HFF-Myc (cell line): ENCODE measurements at regions not wholly inside any gene's neighbourhood (a gene's known extent, or its start where the extent isn't known, plus 50 kb on each side); places are given as distances from the start of the nearest gene placed in this dataset.

Experiments used
- DNase-seq: peaks from one replicate; pipeline ENCODE4 v3.0.0-alpha.2; 2011; ENCODE audit warnings: low read depth; ENCODE audit errors: extremely low read depth
- H3K4me3 ChIP-seq: replicated peaks from 2 replicates; pipeline ENCODE4 v1.5.1; 2011; ENCODE audit warnings: low read depth, mild to moderate bottlenecking, control low read depth, low read length
- TF ChIP-seq, protein P1 (sequence below): IDR thresholded peaks from 2 replicates; pipeline ENCODE4 v1.5.1; 2012; ENCODE audit warnings: mild to moderate bottlenecking, low read depth, low read length, control low read depth; ENCODE audit errors: missing control alignments

DNA sequence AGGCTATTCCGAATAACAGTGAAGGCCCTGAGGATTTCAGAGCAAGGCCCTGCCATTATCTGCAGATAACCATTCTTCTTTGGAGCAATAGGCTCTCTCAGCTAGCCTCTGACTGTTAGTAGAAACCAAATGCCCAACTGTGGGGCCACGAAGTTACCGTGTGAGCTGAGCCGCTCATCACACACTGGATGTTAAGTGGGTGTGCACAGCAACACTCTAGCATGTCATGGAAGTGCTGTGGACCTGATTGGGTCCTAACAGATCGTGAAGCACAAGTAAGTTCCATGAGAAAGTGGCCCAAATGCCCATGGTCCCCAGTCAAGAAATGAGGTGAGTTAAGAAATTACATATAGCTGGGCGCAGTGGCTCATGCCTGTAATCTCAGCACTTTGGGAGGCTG lies 190.4 kb downstream of the ALG10 start:
- TF ChIP-seq, protein P1, sequence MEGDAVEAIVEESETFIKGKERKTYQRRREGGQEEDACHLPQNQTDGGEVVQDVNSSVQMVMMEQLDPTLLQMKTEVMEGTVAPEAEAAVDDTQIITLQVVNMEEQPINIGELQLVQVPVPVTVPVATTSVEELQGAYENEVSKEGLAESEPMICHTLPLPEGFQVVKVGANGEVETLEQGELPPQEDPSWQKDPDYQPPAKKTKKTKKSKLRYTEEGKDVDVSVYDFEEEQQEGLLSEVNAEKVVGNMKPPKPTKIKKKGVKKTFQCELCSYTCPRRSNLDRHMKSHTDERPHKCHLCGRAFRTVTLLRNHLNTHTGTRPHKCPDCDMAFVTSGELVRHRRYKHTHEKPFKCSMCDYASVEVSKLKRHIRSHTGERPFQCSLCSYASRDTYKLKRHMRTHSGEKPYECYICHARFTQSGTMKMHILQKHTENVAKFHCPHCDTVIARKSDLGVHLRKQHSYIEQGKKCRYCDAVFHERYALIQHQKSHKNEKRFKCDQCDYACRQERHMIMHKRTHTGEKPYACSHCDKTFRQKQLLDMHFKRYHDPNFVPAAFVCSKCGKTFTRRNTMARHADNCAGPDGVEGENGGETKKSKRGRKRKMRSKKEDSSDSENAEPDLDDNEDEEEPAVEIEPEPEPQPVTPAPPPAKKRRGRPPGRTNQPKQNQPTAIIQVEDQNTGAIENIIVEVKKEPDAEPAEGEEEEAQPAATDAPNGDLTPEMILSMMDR = no peak
- H3K4me3 ChIP-seq = no peak overlapping the region
- DNase-seq = no peak

DNA sequence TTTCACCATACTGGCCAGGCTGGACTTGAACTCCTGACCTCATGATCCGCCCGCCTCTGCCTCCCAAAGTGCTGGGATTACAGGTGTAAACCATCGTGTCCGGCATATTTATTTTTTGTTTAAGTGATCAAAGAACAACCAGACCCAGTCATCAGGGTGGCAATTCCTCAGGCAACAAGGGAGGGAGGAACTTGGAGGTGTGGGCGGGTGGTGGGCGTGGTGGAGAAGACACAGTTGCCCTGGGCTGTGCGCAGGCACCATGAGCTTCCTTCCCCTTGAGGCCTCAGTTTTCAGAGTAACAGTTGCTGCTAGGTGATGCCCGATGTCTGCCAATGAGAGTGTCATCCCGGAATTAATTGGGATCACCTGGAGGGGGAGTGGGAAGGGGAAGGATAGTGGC lies 191.7 kb downstream of the ALG10 start:
- no peak overlapping the region for H3K4me3 ChIP-seq
- DNase-seq = no peak
- TF ChIP-seq, protein P1 = no peak

DNA sequence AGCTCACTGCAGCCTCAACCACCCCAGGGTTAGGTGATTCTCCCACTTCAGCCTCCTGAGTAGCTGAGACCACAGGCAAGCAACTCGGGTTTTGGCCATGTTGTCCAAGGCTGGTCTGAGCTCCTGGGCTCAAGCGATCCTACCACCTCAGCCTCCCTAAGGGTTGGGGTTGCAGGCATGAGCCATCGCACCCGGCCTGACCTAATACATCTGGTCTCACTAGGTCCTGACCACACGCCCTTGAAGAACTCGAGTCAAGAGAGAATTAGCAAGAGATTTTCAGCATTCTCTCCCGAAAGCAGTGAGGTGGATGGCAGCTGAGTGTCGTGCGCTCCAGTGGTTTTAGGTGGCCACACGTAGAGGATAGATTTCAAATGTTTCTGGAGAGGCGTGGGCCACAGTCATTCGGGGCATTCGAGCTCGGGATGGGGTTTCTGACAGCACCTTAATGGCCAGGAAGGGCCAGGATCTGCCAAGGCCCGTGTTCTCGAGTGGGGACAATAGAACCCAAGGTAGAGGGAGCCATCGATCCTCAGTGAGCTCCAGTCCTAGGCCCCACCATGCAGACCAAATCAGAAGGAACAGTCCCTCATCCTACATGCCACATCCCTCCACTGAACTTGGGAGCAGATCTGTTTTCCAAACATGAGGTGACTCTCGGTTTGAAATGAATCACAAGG lies 193.1 kb downstream of the ALG10 start:
- TF ChIP-seq, protein P1 = no peak
- no peak for DNase-seq
- no peak overlapping the region for H3K4me3 ChIP-seq

DNA sequence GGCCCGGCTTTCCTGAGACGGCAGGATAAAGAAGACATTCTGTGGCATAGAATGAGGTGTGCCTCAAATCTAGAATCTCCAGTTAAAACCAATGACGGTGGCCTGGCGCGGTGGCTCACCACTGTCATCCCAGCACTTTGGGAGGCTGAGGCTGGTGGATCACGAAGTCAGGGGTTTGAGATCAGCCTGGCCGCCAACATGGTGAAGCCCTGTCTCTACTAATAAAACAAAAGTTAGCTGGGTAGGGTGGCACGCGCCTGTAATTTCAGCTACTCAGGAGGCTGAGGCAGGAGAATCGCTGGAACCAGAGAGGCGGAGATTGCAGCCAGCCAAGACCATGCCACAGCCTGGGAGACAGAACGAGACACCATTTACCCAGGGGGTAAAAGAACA lies 193.6 kb downstream of the ALG10 start:
- TF ChIP-seq, protein P1 = no peak
- no peak overlapping the region for H3K4me3 ChIP-seq
- no peak for DNase-seq

DNA sequence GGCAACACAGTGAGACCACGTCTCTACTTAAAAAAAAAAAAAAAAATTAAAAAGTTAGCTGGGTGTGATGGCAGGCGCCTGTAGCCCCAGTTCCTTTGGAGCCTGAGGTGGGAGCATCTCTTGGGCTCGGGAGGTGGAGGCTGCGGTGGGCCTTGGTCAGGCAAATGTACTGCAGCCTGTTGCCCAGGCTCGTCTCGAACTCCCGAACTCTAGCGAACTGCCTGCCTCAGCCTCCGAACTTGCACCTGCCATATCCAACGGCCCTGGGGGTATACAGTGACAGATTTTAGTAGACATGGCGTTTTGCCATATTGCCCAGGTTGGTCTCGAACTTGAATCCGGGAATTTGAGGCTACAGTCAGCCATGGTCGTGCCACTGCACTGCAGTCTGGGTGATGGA lies 195.4 kb downstream of the ALG10 start:
- TF ChIP-seq, protein P1 = no peak
- H3K4me3 ChIP-seq = no peak overlapping the region
- DNase-seq = no peak

DNA sequence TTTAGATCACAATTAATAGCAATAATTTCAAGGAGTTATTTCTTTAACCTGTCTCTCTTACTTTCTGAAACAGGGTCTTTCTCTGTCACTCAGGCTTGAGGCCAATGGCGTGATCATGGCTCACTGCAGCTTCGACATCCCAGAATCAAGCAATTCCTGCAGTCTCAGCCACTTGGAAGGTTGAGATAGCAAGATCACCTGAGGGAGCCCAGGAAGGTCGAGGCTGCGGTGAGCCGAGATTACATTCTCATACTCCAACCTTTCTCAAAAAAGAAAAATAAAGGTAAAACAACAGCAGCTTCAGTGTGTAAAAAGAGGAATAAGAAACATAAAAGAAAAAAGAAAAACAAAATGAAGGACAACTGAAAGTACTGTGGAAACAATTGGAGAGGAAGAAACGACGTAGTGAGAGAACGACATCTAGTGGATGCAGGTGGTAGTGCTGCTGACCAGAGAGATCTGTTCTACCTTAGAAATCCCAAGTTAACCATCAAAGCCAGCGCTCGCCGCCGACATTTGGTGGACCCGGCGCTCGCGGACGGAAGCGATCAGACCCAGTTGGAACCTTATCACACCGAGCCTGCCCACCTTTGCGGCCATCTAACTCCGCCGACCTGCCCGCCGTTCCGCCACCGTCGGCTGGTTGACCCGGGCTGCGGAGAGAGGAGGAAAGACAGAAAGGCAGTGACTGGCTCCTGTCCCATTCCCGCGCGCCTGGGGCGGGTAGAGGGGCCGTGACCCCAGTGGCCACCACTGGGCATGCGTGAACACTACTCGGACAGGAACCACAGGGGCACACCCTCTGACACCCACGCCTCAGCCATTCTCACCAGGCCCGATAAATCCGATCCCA lies 196.1 kb downstream of the ALG10 start:
- DNase-seq = peak; percentile 20
- no peak overlapping the region for H3K4me3 ChIP-seq
- TF ChIP-seq, protein P1 = peak; percentile 77
